ENCODE measurements at regions not wholly inside any gene's neighbourhood (a gene's known extent, or its start where the extent isn't known, plus 50 kb on each side); places are given as distances from the start of the nearest gene placed in this dataset.
"Not testable (repeated sequence)": the region's sequence is repeated elsewhere in the genome, so short reads cannot be mapped to it uniquely, and the experiment has no call there.

- no peak for DNase-seq
These were observed 1037.4 kb upstream of the TMPRSS15 start for GRCh38 chr21:19440792-19441655.

GRCh38 chr21:19458295-19458694 lies 1054.7 kb upstream of the TMPRSS15 start:
- no peak for DNase-seq

- no peak for DNase-seq
These were observed 1058.1 kb upstream of the TMPRSS15 start for GRCh38 chr21:19461481-19462205.

GRCh38 chr21:19463966-19464365 lies 1060.4 kb upstream of the TMPRSS15 start:
- no peak for DNase-seq

- DNase-seq: no peak
These were observed 1065.6 kb upstream of the TMPRSS15 start for GRCh38 chr21:19468991-19469715.

GRCh38 chr21:19475525-19475924 lies 1071.9 kb upstream of the TMPRSS15 start:
- no peak for DNase-seq

- no peak for DNase-seq
These were observed 1086.3 kb upstream of the TMPRSS15 start for GRCh38 chr21:19489930-19490329.

- DNase-seq: no peak
These were observed 1086.9 kb upstream of the TMPRSS15 start for GRCh38 chr21:19490481-19490880.

GRCh38 chr21:19493437-19494241 lies 1090.1 kb upstream of the TMPRSS15 start:
- DNase-seq: not testable (repeated sequence)

- no peak for DNase-seq
These were observed 1097.5 kb upstream of the TMPRSS15 start for GRCh38 chr21:19501115-19501514.

GRCh38 chr21:19507682-19508260 lies 1104.2 kb upstream of the TMPRSS15 start:
- no peak for DNase-seq

GRCh38 chr21:19508442-19508841 lies 1104.9 kb upstream of the TMPRSS15 start:
- no peak for DNase-seq

- DNase-seq: no peak
These were observed 1105.3 kb upstream of the TMPRSS15 start for GRCh38 chr21:19508844-19509243.

GRCh38 chr21:19510057-19510456 lies 1106.5 kb upstream of the TMPRSS15 start:
- no peak for DNase-seq

GRCh38 chr21:19510653-19511052 lies 1107.1 kb upstream of the TMPRSS15 start:
- no peak for DNase-seq

- no peak for DNase-seq
These were observed 1118.8 kb upstream of the TMPRSS15 start for GRCh38 chr21:19522381-19522780.

GRCh38 chr21:19523061-19523460 lies 1119.5 kb upstream of the TMPRSS15 start:
- no peak for DNase-seq

GRCh38 chr21:19523746-19524145 lies 1120.2 kb upstream of the TMPRSS15 start:
- no peak for DNase-seq

- DNase-seq: no peak
These were observed 1125.4 kb upstream of the TMPRSS15 start for GRCh38 chr21:19529031-19529430.

- DNase-seq: no peak
These were observed 1131.8 kb upstream of the TMPRSS15 start for GRCh38 chr21:19535356-19535755.

GRCh38 chr21:19537116-19537515 lies 1133.5 kb upstream of the TMPRSS15 start:
- no peak for DNase-seq

GRCh38 chr21:19540287-19540686 lies 1136.7 kb upstream of the TMPRSS15 start:
- no peak for DNase-seq
